K562 (cell line): ENCODE measurements at regions not wholly inside any gene's neighbourhood (a gene's known extent, or its start where the extent isn't known, plus 50 kb on each side); places are given as distances from the start of the nearest gene placed in this dataset.

Experiments
- ADNP ChIP-seq: fragments of 200-800 bp; sonication (Bioruptor generic); IDR thresholded peaks from 2 replicates; pipeline ENCODE4 v1.6.1; 2016; ENCODE audit warnings: missing genetic modification characterization, missing compliant biosample characterization
- HDAC2 ChIP-seq: fragments of 450-650 bp; IDR thresholded peaks from 2 replicates; pipeline ENCODE4 v1.6.1; 2016; ENCODE audit warnings: mild to moderate bottlenecking
- ZNF24 ChIP-seq: fragments of 450-650 bp; IDR thresholded peaks from 2 replicates; pipeline ENCODE4 v1.6.1; 2016
- TF ChIP-seq, protein P1 (sequence below), 3 experiments: IDR thresholded peaks in 2 of 3; conservative IDR thresholded peaks in 1 of 3; 2 replicates each; pipeline ENCODE4 v1.5.1; 2011 to 2012; ENCODE audit warnings: low read length in 3 of 3, mild to moderate bottlenecking in 3 of 3, control low read depth in 2 of 3, improper control_type of control experiment in 1 of 3, inconsistent platforms in 1 of 3, low read depth in 1 of 3, mixed read lengths in 1 of 3, moderate library complexity in 1 of 3; ENCODE audit not compliant: insufficient read depth in 2 of 3
- TF ChIP-seq, protein P2 (sequence below): IDR thresholded peaks from 2 replicates; pipeline ENCODE4 v1.6.1; 2016; ENCODE audit warnings: missing genetic modification characterization, missing compliant biosample characterization
- TF ChIP-seq, protein P3 (sequence below), 2 experiments: fragments of 450-650 bp; formaldehyde crosslinking in 1 of 2; IDR thresholded peaks; 2 replicates each; pipeline versions ENCODE4 v1.4.0 to v1.6.1; 2014 to 2020; ENCODE audit warnings: mild to moderate bottlenecking in 2 of 2, borderline replicate concordance in 1 of 2, low read depth in 1 of 2

DNA sequence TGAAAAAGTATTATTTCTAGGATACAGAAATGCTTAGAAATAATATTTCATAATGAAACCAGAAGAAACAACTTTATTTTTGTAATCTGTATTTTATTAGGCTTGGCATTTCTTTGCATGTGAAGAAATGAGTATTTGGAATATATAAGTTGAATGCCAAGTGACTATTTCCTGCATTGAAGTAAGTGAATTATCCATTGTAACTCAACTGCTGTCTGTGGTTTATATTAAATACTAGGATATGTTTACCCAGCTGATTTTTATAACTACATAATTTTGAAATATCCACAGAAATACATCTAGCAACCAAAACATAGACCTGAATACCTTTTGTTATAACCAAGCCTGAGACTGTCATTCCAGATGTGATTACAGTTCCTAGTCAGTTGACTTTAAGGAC is 207.6 kb downstream of the THBS2 start:
- TF ChIP-seq ZNF24 = no peak
- TF ChIP-seq, protein P1, sequence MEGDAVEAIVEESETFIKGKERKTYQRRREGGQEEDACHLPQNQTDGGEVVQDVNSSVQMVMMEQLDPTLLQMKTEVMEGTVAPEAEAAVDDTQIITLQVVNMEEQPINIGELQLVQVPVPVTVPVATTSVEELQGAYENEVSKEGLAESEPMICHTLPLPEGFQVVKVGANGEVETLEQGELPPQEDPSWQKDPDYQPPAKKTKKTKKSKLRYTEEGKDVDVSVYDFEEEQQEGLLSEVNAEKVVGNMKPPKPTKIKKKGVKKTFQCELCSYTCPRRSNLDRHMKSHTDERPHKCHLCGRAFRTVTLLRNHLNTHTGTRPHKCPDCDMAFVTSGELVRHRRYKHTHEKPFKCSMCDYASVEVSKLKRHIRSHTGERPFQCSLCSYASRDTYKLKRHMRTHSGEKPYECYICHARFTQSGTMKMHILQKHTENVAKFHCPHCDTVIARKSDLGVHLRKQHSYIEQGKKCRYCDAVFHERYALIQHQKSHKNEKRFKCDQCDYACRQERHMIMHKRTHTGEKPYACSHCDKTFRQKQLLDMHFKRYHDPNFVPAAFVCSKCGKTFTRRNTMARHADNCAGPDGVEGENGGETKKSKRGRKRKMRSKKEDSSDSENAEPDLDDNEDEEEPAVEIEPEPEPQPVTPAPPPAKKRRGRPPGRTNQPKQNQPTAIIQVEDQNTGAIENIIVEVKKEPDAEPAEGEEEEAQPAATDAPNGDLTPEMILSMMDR (IDR thresholded peaks at IDR 0.05 in 2 of 3, conservative IDR thresholded peaks at IDR 0.05 in 1 of 3; ENCODE audit: insufficient read depth in 2 of 3, low read depth in 1 of 3, low read length in 3 of 3) = no peak
- no peak for TF ChIP-seq ADNP
- no peak for TF ChIP-seq HDAC2
- TF ChIP-seq, protein P2, sequence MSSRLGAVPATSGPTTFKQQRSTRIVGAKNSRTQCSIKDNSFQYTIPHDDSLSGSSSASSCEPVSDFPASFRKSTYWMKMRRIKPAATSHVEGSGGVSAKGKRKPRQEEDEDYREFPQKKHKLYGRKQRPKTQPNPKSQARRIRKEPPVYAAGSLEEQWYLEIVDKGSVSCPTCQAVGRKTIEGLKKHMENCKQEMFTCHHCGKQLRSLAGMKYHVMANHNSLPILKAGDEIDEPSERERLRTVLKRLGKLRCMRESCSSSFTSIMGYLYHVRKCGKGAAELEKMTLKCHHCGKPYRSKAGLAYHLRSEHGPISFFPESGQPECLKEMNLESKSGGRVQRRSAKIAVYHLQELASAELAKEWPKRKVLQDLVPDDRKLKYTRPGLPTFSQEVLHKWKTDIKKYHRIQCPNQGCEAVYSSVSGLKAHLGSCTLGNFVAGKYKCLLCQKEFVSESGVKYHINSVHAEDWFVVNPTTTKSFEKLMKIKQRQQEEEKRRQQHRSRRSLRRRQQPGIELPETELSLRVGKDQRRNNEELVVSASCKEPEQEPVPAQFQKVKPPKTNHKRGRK = no peak
- TF ChIP-seq, protein P3, sequence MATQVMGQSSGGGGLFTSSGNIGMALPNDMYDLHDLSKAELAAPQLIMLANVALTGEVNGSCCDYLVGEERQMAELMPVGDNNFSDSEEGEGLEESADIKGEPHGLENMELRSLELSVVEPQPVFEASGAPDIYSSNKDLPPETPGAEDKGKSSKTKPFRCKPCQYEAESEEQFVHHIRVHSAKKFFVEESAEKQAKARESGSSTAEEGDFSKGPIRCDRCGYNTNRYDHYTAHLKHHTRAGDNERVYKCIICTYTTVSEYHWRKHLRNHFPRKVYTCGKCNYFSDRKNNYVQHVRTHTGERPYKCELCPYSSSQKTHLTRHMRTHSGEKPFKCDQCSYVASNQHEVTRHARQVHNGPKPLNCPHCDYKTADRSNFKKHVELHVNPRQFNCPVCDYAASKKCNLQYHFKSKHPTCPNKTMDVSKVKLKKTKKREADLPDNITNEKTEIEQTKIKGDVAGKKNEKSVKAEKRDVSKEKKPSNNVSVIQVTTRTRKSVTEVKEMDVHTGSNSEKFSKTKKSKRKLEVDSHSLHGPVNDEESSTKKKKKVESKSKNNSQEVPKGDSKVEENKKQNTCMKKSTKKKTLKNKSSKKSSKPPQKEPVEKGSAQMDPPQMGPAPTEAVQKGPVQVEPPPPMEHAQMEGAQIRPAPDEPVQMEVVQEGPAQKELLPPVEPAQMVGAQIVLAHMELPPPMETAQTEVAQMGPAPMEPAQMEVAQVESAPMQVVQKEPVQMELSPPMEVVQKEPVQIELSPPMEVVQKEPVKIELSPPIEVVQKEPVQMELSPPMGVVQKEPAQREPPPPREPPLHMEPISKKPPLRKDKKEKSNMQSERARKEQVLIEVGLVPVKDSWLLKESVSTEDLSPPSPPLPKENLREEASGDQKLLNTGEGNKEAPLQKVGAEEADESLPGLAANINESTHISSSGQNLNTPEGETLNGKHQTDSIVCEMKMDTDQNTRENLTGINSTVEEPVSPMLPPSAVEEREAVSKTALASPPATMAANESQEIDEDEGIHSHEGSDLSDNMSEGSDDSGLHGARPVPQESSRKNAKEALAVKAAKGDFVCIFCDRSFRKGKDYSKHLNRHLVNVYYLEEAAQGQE (IDR thresholded peaks at IDR 0.05; ENCODE audit: borderline replicate concordance) = no peak
- TF ChIP-seq, protein P3 (CRISPR knock-in tag; IDR thresholded peaks at IDR 0.05; ENCODE audit: low read depth) = no peak
